ENCODE measurements at regions not wholly inside any gene's neighbourhood (a gene's known extent, or its start where the extent isn't known, plus 50 kb on each side); places are given as distances from the start of the nearest gene placed in this dataset.
"Not testable (repeated sequence)": the region's sequence is repeated elsewhere in the genome, so short reads cannot be mapped to it uniquely, and the experiment has no call there.

- CTCF ChIA-PET; H3K4me3 Mint-ChIP-seq; H3K4me1 Mint-ChIP-seq (ENCODE audit: low read depth); intact Hi-C loops (cut with DNase I, micrococcal nuclease); H3K36me3 Mint-ChIP-seq (ENCODE audit: low read depth); H3K36me3 ChIP-seq (ENCODE audit: insufficient read depth, low read length); H3K27ac ChIP-seq (ENCODE audit: low read depth in 1 of 2, low read length in 2 of 2); POLR2A ChIA-PET; H3K27ac Mint-ChIP-seq; H3K27me3 ChIP-seq (ENCODE audit: control insufficient read depth in 1 of 2, insufficient read depth in 2 of 2, low read length in 2 of 2); H3K9me3 Mint-ChIP-seq; H3K4me3 ChIP-seq (ENCODE audit: low read length); H3K9me3 ChIP-seq (ENCODE audit: control insufficient read depth in 1 of 2, insufficient read depth in 1 of 2, low read length in 2 of 2); H3K4me1 ChIP-seq (ENCODE audit: insufficient read depth, low read length); H3K27me3 Mint-ChIP-seq; DNase-seq: not testable (repeated sequence)
- peak; percentile 56 for ATAC-seq (ENCODE audit: poor library complexity)
These were observed 420.3 kb downstream of the CDY2B start for GRCh38 chrY:17459753-17460152.

- peak; percentile 22 for TF ChIP-seq CTCF (IDR thresholded peaks at IDR 0.05)
- Mint-ChIP-seq H3K9me3 (no peaks in the 10 kb centered on the region), H3K27ac (no peak overlapping the region), H3K4me3 (no peak overlapping the region), H3K36me3 (ENCODE audit: low read depth) (no peaks in the 10 kb centered on the region), H3K27me3 (no peaks in the 10 kb centered on the region), H3K4me1 (ENCODE audit: low read depth) (no peaks in the 10 kb centered on the region)
- Histone ChIP-seq H3K36me3 (ENCODE audit: insufficient read depth, low read length) (no peaks in the 10 kb centered on the region), H3K4me1 (ENCODE audit: insufficient read depth, low read length) (no peaks in the 10 kb centered on the region), H3K4me3 (ENCODE audit: low read length) (no peak overlapping the region), H3K9me3 (ENCODE audit: control insufficient read depth in 1 of 2, insufficient read depth in 1 of 2, low read length in 2 of 2) (no peaks in the 10 kb centered on the region), H3K27ac (ENCODE audit: low read depth in 1 of 2, low read length in 2 of 2) (no peak overlapping the region), H3K27me3 (ENCODE audit: control insufficient read depth in 1 of 2, insufficient read depth in 2 of 2, low read length in 2 of 2) (no peaks in the 10 kb centered on the region)
- ChIA-PET POLR2A (no interaction called here), CTCF (no interaction called here)
- ATAC-seq (ENCODE audit: poor library complexity) (no peak), DNase-seq (peak in 2 of 14 experiments; percentile 12 to 15)
- intact Hi-C loops (cut with DNase I, micrococcal nuclease): no loop called here
These were observed 449.4 kb downstream of the CDY2B start for GRCh38 chrY:17430570-17431166.

GRCh38 chrY:17398336-17399072 is 481.5 kb downstream of the CDY2B start:
- Histone ChIP-seq H3K4me1 (ENCODE audit: insufficient read depth, low read length) (no peaks in the 10 kb centered on the region), H3K9me3 (ENCODE audit: control insufficient read depth in 1 of 2, insufficient read depth in 1 of 2, low read length in 2 of 2) (no peaks in the 10 kb centered on the region), H3K27me3 (ENCODE audit: control insufficient read depth in 1 of 2, insufficient read depth in 2 of 2, low read length in 2 of 2) (no peaks in the 10 kb centered on the region), H3K4me3 (ENCODE audit: low read length) (no peak overlapping the region), H3K36me3 (ENCODE audit: insufficient read depth, low read length) (no peaks in the 10 kb centered on the region), H3K27ac (ENCODE audit: low read depth in 1 of 2, low read length in 2 of 2) (no peak overlapping the region)
- intact Hi-C loops (cut with DNase I, micrococcal nuclease): no loop called here
- H3K27ac Mint-ChIP-seq: no peak overlapping the region
- ChIA-PET POLR2A (no interaction called here), CTCF (no interaction called here)
- no peak for TF ChIP-seq CTCF (IDR thresholded peaks at IDR 0.05)
- H3K27me3 Mint-ChIP-seq: no peaks in the 10 kb centered on the region
- no peaks in the 10 kb centered on the region for H3K4me1 Mint-ChIP-seq (ENCODE audit: low read depth)
- no peak for ATAC-seq (ENCODE audit: poor library complexity)
- no peaks in the 10 kb centered on the region for H3K9me3 Mint-ChIP-seq
- H3K4me3 Mint-ChIP-seq: no peak overlapping the region
- H3K36me3 Mint-ChIP-seq (ENCODE audit: low read depth): no peaks in the 10 kb centered on the region
- DNase-seq: no peak

- TF ChIP-seq CTCF (IDR thresholded peaks at IDR 0.05): no peak
- no peak for DNase-seq
- Mint-ChIP-seq H3K27me3 (no peaks in the 10 kb centered on the region), H3K4me3 (no peak overlapping the region), H3K36me3 (ENCODE audit: low read depth) (no peaks in the 10 kb centered on the region), H3K9me3 (no peaks in the 10 kb centered on the region), H3K27ac (no peak overlapping the region), H3K4me1 (ENCODE audit: low read depth) (no peaks in the 10 kb centered on the region)
- no peaks in the 10 kb centered on the region for H3K9me3 ChIP-seq (ENCODE audit: control insufficient read depth in 1 of 2, insufficient read depth in 1 of 2, low read length in 2 of 2)
- no peak overlapping the region for H3K27ac ChIP-seq (ENCODE audit: low read depth in 1 of 2, low read length in 2 of 2)
- ATAC-seq (ENCODE audit: poor library complexity): no peak
- POLR2A ChIA-PET: no interaction called here
- H3K4me3 ChIP-seq (ENCODE audit: low read length): no peak overlapping the region
- CTCF ChIA-PET: no interaction called here
- no peaks in the 10 kb centered on the region for H3K4me1 ChIP-seq (ENCODE audit: insufficient read depth, low read length)
- intact Hi-C loops (cut with DNase I, micrococcal nuclease): no loop called here
- H3K36me3 ChIP-seq (ENCODE audit: insufficient read depth, low read length): no peaks in the 10 kb centered on the region
- no peaks in the 10 kb centered on the region for H3K27me3 ChIP-seq (ENCODE audit: control insufficient read depth in 1 of 2, insufficient read depth in 2 of 2, low read length in 2 of 2)
These were observed 482.4 kb downstream of the CDY2B start for GRCh38 chrY:17397659-17398058.
